HG02571 (cell line): ENCODE measurements at regions not wholly inside any gene's neighbourhood (a gene's known extent, or its start where the extent isn't known, plus 50 kb on each side); places are given as distances from the start of the nearest gene placed in this dataset.

Source experiments
- ATAC-seq: cut with Tn5 transposase; IDR thresholded peaks from one replicate; pipeline ENCODE4 v1.9.1; 2021; ENCODE audit warnings: mild to moderate bottlenecking, moderate library complexity; ENCODE audit not compliant: unreplicated experiment

DNA sequence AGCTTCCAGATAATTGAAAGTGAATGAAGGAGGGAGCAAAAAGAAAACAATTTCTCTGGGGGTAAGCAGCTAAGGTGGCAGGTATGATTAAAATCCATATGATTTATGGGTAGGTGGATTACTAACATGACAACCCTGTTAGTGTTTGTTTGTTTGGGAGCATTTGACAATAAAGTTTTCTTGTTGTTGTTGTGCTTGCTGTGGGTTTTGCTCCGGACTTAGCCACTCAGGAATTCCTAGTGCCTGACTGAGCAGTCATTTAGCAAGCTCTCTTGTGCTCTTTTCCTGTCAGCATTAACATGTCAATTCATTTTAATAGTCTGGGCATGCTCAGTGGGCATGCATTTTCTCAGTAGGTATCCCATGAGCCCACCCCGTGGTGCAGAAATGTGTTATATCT is 674.8 kb upstream of the ZEB2 start:
- ATAC-seq = no peak

DNA sequence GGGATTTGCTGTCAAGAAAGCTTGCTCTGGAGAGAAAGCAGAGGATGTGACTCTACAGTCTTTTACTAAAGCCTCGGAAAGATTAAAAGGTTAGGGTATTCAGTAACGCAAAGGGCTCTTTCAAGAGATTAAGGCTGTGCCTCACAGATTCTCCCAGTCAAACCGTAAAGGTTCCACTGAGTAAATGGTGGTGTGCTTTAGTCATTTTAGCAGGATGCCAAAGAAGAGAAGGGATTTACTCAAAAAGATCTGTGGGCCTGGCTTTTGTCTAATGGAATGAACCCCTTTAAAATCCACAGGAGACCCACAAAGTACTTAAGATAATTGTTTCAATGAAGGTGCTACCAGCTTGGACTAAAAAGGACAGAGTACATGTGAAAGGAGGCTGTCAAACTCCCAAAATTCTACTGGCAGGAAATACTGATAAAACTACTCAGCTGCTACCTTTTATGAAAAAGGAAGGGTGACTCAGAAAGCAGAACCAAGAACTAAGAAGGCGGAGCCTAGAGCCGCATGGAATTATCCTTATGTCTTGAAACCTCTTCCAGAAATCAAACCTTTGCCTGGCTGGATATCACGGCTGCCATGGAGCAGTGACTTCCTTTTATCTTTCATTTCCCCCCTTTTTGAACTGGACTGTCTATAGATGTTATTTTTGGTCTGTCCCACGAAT is 670.2 kb upstream of the ZEB2 start:
- ATAC-seq = no peak

DNA sequence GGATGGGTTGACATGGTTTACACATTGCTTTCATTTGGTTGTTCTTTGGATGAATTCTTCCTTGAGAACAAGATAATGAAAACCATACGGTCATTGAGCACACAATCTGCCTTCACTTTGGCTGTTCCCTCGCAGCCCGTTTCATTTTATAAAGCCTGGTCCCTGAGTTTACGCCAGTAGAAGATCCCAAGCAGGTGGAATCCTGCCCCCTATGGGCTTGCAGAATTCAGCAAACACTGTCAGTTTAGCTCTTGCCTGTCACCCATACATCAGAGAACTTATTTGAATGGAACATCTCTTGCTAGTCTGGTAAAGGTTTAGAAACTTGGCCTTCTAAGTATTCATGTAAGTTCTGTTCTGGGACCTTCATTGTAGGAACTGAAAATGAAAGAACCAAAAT is 666.4 kb upstream of the ZEB2 start:
- no peak for ATAC-seq

DNA sequence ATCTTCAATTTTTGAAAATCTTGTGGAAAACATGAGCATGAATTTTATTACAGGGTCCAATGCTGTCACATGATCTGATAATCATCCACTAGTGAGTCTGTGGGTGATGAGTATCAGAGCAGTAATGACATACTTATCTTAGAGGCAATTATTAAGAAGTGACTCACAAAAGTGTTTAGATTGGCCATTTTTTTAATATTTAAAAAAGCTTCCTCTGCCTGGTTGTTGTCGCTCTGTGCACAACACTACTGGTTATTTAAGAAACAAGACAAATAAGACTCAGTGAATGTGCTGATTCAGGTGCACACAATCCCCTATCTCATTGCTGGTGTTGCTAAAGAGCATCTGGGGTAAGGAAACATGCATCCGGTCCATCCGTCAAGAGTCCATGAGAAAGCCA is 665.8 kb upstream of the ZEB2 start:
- ATAC-seq = no peak

DNA sequence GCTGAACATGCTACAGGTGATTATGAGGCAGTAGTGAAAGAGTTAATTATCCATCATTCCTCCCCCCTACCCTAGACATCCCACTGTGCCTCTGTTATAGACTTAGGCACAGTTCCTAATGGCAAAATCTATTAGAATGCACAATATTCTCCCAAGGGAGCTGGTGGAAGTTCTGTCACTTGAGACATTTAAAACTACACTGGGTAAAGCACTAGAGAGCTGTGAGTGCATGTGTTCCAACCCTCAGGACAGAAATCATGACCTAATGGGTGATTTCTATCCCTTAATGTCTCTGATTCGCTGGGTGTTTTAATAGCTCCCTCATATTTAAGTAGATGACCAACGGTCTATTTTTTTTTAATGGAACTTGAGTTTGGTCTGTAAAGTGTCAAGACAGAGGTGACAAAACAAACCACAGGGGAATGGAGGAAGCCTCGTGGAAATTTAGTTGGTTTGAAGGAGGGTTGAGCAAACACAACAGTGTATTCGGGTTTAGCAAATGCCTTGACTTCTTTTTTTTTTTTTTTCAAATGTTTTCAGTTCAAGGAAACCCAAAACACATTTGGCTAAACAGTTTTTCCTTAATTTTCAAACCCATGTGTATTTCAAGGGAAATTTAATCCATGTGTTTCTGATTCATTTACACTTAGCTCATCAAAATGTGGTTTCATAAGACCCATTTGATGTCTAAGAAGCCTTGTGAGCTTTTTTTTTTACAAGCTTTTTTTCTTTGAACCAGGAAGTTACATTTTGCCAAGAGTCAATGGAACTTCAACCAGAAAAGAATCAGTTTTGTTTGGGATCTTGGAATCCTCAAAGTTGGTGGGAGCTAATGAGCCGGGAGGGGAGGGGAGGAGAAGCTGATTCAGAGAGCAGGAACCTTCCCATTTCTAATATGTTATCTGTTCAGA is 665.1 kb upstream of the ZEB2 start:
- ATAC-seq = no peak

DNA sequence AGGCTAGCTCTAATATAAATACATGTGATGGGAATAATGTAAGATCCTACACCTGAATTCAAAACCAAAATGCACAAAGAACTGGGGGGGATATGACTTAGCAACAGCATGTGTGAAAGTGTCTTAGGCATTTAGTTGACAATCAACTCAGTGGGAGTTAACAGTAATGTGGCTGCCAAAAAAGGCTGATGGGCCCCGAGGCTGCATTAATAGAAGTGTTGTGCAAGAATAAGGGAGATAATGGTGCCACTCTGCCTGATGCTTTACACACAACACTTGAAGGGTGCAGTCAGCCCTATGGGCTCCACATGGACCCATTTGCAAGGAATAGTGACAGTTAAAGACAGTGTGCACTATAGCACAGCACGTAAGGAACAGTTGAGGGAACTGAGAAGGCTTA is 649.4 kb upstream of the ZEB2 start:
- no peak for ATAC-seq

DNA sequence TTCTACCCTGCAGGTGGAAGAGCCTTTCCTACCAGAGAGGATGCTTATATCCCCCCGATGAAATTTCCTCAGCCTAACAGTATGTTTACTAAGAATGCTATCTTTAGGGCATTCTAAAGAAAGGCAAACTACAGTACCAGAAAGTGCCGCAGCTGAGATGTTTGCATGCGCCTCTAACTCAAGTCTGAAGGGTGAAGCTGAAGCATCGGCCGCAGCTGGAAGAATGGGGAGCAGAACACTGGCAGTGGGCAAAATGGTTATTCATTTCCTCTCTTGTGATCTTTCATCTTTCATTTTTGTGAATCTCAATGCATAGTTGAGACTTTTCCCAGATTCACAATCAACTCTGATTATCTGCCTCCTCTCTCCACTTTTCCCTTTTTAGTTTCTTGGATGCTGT is 648.2 kb upstream of the ZEB2 start:
- ATAC-seq = no peak

DNA sequence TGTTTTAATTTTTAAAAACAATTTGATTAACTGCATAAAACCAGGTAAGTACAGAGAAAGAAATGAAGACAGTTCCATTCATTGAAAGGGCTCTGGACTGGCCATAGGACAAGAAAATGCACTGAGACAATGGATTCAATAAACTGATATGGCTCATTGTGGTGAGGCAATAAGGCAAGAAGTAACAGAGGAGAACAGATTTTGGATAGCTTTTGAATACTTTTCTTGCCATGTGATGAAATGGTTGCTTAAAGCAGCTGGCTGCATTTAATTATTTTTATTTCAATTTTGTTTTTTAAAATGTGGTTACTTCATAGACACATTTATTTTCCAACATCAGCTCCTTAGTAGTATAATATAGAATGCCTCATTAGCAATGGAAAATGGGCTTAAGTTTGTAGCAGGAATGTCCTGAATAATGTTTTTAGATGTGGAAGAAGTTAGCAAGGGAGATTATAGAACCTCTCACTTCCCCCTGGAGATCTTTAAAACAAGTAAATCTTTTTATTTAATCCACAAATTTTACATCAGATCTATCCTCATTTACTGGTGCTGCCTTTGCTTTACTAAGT is 646.9 kb upstream of the ZEB2 start:
- ATAC-seq = no peak

DNA sequence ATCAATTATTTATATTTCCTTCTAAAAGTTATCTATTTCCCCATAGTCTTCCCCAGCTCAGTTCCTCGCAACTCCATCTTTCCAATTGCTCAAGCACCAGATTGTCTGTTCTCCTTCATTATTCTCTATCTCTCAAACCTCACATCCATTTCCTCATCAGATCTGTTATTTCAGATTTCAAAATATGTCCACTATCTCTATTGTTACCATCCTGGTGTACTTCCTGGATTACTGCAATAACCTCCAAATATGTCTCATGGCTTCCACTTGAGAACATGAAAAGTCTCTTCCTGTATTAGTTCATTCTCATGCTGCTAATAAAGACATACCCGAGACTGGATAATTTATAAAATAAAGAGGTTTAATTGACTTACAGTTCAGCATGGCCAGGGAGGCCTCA is 641.7 kb upstream of the ZEB2 start:
- no peak for ATAC-seq

DNA sequence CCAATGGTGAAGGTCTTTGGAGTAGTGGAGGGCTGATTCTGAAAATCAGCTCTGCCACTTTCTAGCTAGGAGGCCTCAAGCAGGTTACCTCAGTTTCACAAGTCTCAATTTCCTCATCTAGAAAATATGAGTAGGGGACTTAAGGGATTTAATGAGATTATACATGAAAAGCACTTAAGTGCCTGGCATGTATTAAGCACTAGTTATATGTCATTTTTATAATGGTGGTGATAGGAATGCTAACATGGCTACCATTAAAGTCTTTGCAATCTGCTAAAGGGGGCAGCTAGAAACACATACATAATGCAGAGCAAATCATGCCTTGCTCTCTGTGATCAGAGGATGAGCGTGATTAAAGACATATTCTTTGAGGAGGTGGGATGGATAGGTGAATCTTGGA is 640.9 kb upstream of the ZEB2 start:
- no peak for ATAC-seq

DNA sequence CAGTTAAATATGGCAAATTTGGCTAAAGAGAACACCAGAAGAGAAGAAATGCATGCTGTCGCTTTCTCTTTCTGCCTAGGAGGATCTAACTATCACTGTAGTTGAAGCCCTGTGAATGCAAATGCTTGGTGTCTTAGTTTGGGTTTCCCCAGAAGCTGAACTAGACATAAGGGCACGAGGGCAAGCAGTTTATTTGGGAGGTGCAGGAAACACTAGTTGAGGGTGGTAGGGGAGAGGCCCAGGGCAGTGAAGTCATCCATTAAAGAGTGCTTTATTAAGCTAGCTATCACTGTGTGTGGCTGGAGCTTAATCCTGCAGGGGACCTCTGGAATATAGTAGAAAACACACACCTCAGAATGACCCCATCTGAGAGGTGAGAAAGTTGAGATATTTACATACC is 639.8 kb upstream of the ZEB2 start:
- no peak for ATAC-seq

DNA sequence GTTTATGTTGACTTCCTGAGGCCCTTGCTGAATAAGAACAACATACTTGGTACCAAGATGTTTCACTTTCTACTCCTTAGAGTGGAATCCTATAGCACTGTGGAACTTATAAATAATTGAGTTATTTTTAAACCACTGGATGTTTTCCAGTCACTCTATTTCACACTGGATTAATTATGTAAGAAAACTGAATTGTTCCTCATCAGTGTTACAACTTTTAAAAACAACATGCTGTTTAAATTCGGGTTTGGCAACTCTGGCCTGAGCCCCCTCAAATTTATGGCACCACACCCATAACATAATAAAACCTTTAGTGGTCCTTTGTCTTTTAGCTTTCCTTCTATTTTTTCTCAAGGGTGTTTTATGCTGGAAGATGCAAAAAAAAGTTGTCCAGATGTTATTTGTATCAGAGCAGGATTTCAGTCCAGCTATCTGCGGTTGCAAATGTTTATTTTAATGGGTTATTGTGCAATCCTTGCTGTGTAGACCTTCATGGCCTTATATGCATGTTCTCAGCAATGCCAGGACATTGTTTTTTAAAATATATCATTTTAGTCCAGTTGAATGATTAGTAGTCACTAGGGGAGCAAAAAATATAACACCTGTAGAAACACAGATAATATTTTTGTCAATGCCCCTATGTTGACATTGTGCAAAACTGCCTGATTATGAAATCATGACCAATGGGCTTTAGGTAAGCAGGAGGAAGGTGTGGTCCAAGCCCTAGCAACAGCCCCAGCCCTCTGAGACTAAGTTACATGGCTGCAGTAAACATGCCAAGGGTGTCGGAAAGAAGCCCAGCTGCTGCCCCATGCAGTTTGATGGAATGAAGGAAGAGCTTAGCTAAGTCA is 638.0 kb upstream of the ZEB2 start:
- no peak for ATAC-seq

DNA sequence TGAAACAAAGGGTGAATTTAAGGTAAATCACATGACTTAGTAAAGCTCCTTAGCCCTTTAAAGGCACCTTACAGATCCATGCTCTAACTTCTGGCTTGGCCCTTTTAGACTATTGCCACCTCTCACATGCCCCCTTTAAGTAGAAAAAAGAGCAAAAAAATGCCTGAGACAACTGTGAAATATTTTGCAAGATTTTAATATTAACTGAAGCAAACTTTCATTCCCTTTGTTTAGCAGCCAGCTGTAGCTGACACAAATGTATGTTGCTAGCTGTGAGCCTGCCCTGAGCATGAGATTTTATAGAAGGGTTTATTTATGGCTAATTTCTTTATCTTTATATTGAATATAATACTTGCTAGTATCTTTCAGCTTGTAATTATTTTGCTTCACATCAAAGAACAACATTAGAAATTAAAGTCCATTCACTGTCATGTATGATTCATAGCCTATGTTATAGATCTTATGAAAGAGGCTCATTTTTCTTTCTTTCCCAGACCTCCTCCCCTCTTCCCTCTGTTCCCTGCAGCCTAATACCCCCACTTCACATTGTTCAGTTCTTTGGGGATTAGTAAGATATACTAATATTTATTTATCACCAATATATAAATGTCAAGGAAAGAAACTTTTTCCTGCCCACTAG is 637.2 kb upstream of the ZEB2 start:
- no peak for ATAC-seq

DNA sequence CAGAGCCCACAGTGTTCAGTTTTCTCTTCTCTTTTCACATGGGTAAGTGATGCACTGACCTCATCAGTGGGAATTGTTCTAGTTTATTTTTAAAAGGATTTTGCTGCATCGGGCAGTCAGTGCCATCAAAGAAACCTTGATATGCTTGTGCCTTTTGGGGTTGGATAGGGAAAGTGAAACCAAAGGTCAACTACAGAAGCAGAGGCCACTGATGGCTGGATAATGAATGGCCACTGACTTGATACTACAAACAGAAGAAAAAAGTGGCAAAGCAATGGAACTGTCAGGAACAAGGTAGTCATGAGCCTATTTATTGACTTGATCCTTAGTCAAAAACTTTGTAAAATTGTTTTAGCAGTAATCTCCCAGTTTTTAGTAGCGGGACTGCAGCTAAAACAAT is 636.3 kb upstream of the ZEB2 start:
- ATAC-seq = no peak

DNA sequence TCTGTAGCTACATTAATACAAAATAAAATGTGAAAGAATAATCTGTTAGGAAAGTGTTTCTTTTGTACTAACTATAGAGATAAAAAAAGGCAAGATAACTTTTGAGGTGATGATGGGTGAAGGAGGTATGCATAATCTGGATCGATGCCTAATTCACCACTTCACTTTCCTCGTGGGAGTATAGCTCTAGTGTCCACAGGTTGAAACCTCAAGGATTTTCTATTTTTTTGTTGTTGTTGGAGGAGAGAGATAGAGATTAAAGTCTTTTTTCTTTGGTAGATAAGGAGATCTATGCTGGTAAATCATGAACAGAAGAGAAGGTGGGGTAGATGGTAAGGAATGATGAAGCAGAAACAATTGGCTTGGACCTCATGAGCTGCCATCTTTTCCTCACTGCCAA is 635.3 kb upstream of the ZEB2 start:
- no peak for ATAC-seq

DNA sequence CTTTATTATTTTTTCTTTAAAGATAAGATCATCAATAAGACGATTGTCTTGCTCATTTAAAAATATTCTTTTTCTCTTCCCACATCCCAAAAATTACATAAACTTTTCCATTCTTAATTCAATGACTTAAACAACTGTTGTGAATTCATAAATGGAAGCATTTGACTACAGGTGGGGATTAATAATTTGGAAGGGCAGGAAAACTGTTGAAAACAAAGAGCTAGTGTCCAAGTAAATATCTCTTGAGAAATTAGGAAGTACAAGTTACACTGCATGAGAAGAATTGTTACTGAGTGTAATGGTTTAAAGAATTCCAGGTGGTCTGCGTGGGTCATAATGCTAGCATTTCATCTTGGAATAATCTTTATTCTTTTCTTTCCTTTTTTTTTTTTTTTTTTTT is 634.8 kb upstream of the ZEB2 start:
- no peak for ATAC-seq

DNA sequence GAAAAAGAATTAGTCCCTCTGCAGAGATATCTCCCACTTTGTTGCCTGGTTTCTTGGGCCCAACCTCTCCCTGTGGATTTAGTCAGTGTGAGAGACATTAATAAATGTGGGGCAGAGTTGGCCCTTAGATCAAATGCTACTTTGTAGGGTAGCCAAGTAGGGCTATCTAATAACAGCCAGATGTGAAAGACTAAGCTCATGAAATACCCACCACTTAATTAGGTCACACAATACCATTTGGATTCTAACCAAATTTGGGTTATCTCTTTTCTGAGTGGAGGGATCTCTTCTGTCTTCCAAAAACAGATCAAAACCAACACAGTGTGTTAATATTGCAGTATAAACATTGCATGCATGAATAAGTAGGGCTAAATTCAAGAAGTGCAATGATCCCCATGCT is 626.8 kb upstream of the ZEB2 start:
- no peak for ATAC-seq

DNA sequence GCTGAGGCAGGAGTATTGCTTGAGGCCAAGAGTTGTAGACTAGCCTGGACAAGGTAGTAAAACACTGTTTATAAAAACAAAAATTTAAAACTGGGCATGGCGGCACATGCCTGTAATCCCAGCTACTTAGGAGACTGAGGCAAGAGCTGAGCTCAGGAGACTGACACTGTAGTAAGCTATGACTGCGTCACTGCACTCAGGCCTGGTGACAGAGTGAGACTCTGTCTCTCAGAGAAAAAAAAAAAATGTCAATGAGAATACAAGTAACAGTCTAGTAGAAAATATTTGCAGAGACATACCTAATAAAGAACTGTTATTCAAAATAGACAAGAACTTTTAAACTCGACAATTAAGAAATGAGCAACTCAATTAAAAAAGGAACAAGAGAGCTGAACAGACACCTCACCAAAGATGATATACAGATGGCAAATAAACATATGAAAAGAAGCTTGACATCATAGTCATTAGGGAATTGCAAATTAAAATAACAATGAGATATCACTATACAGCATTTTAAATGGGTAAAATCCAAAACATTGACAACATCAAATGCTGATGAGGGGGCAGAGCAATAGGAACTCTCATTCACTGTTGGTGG is 624.3 kb upstream of the ZEB2 start:
- ATAC-seq = no peak

DNA sequence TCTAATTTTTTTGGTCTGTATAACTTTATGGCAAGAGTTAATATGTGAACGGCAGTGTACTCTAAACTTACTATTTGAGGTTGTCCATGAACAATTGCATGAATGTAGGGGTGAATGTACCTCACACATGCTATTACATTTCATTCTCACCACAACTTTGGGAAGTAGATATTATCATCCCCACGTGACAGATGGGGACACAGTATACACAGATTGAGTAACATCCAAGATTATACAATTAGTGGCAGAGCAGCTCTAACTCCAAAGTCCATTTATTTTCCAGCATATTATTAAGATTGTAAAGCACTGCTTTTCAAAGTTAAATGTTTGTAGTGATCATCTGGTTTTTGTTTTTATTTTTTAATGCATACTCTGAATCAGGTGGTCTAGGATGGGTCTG is 622.1 kb upstream of the ZEB2 start:
- ATAC-seq = no peak

DNA sequence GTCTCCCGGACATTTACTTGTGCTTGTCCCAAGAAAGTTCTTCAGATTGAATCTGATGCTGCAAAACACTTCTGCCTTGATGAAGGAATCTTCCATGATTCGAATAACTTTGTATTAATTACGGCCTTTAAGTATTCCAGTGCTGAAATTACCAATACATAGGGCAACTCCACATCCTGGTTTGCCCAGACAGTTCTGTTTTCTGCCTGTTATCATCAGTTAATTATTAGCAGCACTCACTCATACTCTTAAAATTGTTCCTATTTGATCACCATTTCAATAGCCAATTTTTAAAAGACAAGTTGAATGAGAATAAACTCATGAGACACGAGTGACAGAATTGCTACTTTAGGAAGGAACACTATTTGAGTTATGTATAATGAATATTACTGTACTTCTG is 620.7 kb upstream of the ZEB2 start:
- ATAC-seq = no peak
